Stimulated activated CD4-positive, alpha-beta T cell treated with anti-CD3 and anti-CD28 coated beads, Interleukin-15, amount 100 ng/mL, for 24 hours (primary cell): ENCODE measurements at regions not wholly inside any gene's neighbourhood (a gene's known extent, or its start where the extent isn't known, plus 50 kb on each side); places are given as distances from the start of the nearest gene placed in this dataset.

ENCODE experiments used
- DNase-seq: peaks from one replicate; pipeline ENCODE4 v3.0.0-alpha.2; 2020

DNA sequence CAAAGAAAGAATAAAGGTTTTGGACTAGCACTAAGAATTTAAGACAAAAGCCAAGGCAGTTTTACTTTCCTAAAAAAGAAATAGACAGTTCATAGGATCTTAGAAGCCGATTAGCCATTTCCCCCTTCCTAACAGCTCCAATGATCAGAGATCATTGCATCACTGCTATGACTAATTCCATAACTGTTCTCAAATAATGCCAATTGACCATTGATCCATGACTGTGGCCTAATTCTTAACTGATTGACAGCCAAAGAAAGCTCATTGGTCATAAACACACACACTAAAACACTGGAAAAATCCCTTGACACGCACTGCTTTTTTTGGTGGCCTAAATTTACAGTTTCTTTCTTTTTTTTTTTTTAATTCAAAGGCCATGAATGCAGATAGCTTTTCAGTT lies 345.0 kb upstream of the ACVR2A start:
- no peak for DNase-seq

DNA sequence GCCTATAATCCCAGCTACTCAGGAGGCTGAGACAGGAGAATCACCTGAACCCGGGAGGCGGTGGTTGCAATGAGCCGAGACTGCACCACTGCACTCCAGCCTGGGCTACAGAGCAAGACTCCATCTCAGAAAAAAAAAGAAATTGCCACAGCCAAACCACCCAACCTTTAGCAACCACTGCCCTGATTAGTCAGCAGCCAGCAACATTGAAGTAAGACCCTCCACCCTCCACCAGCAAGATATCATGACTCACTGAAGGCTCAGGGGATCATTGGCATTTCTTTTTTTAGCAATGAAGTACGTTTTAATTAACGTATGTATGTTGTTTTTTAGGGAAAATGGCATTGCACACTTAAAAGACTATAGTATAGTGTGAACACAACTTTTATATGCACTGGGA lies 349.1 kb upstream of the ACVR2A start:
- DNase-seq, result no peak

- DNase-seq, result no peak
These were observed 352.4 kb upstream of the ACVR2A start for GRCh38 chr2:147492471-147492870.

GRCh38 chr2:147491506-147491905 lies 353.3 kb upstream of the ACVR2A start:
- no peak for DNase-seq

- no peak for DNase-seq
These were observed 354.2 kb upstream of the ACVR2A start for GRCh38 chr2:147490401-147491261.

DNA sequence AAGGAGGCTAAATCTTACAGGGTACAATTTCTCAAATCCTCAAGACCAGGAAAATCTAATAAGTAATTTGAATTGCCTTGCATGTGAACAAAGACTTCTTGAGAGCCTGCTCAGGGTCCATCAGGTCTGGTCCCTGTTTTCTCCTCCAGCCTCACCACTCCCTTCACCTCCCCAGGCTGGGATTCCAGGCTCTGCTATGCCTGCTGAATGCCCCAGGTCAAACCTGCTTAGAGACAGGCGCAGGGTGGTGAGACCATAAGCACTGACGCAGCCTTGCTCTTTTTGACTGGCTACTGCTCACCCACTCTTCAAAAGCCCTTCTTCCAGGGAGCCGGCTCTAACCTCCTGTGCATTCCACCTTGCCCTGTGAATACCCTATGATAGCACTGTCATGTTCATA lies 356.4 kb upstream of the ACVR2A start:
- no peak for DNase-seq

DNA sequence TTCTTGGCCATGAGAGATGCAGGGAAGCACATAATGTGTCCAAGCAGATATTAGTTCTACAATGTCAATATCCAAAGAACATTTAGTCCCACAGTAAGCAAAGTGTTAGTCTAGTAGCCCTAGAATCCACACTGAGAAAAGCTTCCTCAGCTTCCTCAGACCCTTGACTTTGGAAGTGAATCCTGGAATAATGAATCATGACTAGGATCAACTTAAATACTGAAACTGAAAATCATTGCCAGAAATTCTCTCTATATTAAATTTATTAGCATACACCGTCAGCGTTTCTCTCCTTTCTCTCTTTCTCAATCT lies 356.9 kb upstream of the ACVR2A start:
- no peak for DNase-seq

GRCh38 chr2:147487286-147487977 lies 357.4 kb upstream of the ACVR2A start:
- DNase-seq, result no peak

DNA sequence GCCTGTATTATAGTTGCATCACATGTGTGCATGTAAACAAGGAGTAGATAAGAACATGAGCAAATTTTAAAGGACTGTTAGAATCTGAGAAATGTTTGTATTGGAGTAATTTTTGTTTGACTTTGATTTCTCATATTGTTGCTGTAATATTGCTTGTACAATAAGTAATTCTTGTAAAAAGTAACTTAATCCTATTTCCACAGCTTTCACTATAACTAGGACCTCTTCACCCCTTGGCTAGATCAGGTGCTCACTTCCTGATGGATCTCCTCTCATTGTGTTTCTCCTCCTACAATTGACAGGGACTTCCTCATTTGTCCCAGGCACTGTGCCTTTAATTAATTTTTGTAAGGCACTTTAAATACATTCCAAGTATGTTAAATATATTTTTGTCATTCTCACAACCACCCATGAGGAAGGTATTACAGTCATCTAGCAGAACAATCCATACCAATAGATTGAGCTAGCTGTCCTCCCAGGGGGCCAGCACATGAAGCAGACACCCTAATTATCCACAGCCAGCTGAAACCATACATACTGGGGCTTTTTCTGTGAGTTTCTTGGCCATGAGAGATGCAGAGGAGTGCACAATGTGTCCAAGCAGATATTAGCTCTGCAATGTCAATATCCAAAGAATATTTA lies 359.5 kb upstream of the ACVR2A start:
- no peak for DNase-seq

- no peak for DNase-seq
These were observed 360.9 kb upstream of the ACVR2A start for GRCh38 chr2:147483911-147484310.

DNA sequence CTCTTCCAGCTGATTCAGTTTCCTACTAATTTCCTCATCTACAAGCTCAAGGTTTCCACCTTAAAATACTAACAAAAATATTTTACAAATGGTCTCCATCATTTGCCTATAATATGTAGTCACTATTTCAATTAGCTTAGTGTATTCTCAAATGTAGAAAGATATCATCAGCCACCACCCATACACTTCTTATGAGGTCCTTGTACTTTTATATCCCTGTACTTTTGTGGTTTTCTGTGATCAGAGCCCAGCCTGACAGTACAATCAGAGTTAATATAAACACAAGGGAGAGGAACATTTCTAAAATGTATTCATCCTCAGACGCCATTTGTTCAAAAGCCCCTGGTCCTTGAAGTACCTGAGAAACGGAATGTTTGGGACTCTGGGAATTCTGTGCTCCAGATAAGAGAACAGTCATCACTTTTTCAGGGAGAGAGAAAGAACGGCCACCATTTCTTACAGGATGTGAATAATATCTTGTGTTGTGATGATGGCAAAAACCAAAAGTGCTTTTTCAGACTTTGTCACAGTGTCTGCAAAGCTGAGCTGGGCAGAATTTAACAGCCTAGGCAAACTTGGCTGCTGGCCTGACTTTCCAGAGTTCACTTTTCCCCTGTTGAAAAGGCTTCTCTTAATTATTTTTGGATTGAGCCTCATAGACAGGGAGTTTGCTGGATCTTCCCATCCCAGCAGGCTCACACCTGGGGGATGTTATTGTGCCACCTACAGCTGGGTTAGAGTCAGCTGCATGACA lies 361.7 kb upstream of the ACVR2A start:
- DNase-seq, result no peak

- no peak for DNase-seq
These were observed 362.5 kb upstream of the ACVR2A start for GRCh38 chr2:147482111-147482895.

DNA sequence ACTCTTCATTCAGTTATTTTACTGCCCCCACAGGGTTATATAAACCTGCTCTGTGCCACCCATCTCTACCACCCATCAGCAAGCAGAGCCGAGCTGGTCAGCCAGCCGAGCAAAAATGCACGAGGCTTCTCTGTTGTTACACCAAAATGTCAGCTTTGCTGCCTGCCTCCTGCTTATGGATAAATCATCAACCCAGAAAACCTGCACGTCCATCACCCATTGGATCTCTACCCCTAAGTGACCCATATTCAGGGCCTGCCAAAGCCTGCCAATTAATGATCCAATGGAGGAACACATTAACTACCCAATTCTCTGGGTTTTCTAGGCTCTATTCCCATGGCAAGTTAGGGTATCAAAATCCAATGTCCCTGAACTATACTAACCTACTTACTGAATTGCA lies 365.5 kb upstream of the ACVR2A start:
- DNase-seq, result no peak

- no peak for DNase-seq
These were observed 371.8 kb upstream of the ACVR2A start for GRCh38 chr2:147473075-147473474.

DNA sequence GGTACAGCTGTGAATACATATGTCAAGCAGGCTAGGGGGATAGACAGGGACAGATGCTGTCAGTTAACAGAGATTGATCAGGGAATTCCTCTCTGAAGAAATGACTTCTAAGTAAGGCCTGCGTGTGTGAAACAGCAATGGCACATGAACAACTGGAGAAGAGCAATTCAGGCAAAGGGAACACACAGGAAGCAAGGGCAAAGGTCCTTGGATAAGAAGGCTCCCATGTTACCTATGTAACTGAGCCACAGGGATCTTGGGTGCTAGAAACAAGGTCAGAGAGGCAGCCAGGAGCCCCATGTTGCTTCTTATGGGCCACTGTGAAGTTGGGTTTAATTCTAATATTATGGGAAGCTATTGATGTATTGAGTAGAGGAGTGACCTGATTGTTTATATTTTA lies 373.7 kb upstream of the ACVR2A start:
- DNase-seq, result no peak

DNA sequence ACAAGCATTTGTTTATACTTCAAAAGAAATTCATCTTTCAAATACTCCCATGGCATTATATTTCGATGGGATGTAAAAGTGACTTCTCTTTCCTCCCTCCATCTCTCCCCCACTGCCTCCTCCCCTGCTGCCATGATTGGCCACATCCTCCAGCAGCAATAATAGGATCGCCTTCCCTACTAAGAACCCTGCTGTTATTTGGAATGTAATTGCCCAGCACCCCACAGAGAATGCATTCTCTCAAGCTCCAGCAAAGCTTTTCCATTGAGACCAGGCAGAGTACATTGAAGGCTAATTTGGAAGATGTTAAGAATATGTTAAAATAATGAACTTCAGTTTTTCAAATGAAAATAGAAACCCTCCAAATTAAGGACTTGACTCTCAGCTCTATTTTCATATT lies 375.4 kb upstream of the ACVR2A start:
- DNase-seq, result no peak

- DNase-seq, result no peak
These were observed 375.9 kb upstream of the ACVR2A start for GRCh38 chr2:147468963-147469362.

GRCh38 chr2:147468349-147468748 lies 376.5 kb upstream of the ACVR2A start:
- no peak for DNase-seq

DNA sequence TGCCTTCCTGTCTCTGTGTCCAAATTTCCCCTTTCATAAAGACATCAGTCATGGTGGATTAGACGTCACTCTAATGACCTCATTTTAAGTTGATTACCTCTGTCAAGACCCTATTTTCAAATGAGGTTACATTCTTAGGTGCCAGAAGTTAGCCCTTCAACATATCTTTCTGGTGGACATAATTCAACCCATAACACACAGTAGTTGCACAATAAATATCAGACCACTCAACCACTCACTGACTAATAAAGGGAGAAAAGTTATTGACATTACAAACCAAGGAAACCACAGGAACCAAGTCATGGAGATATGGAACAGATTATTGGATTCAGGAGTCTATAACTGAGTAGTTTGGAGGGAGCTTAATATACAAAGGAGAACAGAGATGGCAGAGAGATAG lies 377.4 kb upstream of the ACVR2A start:
- no peak for DNase-seq

DNA sequence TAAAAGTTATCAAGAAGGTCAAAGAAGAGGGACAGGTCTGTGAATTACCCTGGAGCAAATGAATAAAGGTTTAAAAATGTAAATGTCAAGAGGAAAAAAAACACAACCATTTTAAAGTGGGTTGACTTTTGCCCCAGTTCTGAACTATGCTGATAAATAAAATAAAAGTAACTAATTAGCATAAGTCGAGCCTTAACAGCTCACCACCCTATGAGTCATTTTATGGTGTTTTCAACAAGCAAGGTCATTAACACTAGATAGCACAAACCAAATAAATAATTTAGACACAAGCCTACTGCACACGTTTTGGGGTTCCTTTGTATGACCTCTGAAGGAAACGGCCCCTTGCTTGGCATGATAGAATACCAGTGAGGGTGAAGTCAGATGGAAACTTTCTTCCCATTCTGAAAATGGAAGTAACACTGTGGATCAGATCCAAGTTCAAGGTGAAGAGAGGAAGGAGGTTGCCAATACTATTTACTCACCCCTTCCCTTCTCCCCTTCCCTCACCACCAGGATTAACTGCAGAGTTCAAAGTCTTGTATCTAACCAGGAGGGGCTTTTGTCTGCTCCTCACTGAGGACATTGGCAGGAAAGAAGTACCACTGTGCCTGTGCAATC lies 380.0 kb upstream of the ACVR2A start:
- no peak for DNase-seq

DNA sequence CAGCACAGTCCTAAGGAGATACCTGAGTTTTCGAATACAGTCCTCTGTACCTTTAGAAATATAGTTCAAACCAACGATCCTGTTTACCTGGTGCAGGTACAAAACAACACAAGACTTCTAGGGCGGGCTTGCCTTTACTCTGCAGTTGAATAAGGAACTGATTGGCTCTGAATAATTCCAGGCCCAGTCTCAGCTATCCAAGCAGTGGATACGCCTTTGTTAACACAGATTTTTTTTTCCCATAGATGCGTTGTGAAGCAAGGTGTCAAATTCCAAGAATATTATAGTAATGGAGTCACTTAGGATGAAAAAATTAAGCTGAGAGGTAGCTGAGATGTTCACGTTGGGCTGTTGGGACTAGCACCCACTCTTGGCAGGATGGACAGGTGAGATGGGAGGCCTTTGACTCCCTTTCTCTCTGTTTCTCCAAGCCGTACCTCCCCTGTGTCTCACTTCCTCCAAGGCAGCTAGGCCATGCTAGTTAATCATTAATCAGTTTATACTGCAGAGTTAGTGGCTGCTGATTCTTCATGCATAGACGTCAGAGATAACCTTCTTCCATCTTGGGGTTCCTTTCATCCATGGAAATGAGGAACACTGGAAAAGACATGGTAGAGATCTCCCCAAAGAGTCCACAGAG lies 380.8 kb upstream of the ACVR2A start:
- no peak for DNase-seq

GRCh38 chr2:147460155-147460554 lies 384.7 kb upstream of the ACVR2A start:
- DNase-seq, result no peak
